Dermis blood vessel endothelial cell (primary cell): ENCODE measurements at regions not wholly inside any gene's neighbourhood (a gene's known extent, or its start where the extent isn't known, plus 50 kb on each side); places are given as distances from the start of the nearest gene placed in this dataset.
"Not testable (repeated sequence)": the region's sequence is repeated elsewhere in the genome, so short reads cannot be mapped to it uniquely, and the experiment has no call there.

Experiments used
- DNase-seq: peaks from one replicate; pipeline ENCODE4 v3.0.0; 2010

GRCh38 chr2:64797881-64798575 lies 144.3 kb upstream of the SERTAD2 start:
- DNase-seq = peak; percentile 70

DNA sequence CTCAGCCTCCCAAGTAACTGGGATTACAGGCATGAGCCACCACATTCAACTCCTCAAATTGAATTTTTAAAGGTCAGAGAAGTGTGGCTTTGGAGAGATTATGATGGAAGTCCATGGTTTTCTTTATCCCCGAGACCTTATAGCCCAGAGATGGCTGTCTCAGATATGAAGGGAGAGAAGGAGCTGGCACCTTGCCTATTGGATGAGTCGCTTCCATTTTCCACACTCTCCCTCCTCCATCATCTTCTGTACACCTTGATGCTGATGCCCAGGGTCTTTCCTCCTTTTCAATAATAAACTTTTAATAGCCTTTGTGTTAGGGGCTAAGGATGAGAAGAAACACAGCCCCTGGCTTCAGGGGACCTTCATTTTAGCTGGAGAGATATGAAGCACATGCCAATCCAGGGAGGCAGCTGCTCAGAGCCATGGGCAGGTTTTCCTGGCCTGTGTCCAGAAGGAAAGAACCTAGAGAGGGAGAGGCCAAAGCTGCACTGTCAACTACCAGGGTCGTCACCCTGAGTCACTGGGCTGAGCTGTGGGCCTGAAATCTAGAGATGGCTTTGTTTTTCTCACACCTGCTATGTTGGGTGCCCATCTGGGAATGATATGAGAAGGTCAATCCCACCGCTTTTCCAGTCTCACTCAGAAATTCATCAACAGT lies 146.0 kb upstream of the SERTAD2 start:
- peak; percentile 27 for DNase-seq

GRCh38 chr2:64803776-64804175 lies 150.1 kb upstream of the SERTAD2 start:
- DNase-seq = no peak

- DNase-seq = no peak
Measured at GRCh38 chr2:64804651-64805050, 150.9 kb upstream of the SERTAD2 start.

- DNase-seq = peak; percentile 94
Measured at GRCh38 chr2:64807417-64807816, 153.7 kb upstream of the SERTAD2 start.

- no peak for DNase-seq
Measured at GRCh38 chr2:64808092-64808491, 154.4 kb upstream of the SERTAD2 start.

- no peak for DNase-seq
Measured at GRCh38 chr2:64808754-64809153, 155.0 kb upstream of the SERTAD2 start.

DNA sequence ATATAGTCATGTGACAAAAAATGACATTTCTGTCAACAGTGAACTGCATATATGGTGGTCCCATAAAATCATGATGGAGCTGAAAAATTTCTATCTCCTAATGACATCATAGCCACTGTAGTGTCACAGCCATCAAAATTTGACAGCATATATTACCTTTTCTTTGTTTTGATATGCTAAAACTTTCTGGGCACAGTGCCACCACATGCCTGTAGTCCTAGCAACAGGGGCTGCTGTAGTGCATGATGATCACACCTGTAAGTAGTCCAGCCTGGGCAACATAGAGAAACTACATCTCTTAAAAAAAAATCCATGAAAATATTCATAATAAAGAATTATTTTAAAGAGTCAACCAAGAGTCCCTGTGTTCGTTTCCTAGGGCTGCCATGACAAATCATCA lies 155.5 kb upstream of the SERTAD2 start:
- no peak for DNase-seq

GRCh38 chr2:64812285-64812684 lies 158.6 kb upstream of the SERTAD2 start:
- peak; percentile 86 for DNase-seq

GRCh38 chr2:64814007-64814406 lies 160.3 kb upstream of the SERTAD2 start:
- no peak for DNase-seq

GRCh38 chr2:64816526-64816925 lies 162.8 kb upstream of the SERTAD2 start:
- DNase-seq = not testable (repeated sequence)

GRCh38 chr2:64817453-64817852 lies 163.7 kb upstream of the SERTAD2 start:
- DNase-seq = no peak

DNA sequence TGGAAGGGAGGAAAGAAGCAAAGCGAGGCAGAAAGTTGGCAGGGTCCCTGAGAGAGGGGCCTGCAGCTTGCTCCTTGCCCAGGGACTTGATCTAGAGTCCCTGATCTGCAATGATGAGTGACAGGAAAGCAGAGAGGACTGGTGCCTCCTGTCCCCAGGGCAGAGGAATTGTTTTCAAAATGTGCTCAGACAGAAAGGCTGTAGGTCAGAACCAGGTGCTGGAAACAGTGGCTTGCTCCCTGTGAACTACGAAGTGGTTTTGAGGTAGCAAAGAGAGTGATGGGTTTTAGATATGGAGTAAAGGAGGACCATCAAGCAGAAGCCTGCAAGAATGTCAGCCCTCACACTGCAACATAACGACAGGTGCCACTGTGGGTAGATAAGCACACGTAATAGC lies 164.9 kb upstream of the SERTAD2 start:
- no peak for DNase-seq

DNA sequence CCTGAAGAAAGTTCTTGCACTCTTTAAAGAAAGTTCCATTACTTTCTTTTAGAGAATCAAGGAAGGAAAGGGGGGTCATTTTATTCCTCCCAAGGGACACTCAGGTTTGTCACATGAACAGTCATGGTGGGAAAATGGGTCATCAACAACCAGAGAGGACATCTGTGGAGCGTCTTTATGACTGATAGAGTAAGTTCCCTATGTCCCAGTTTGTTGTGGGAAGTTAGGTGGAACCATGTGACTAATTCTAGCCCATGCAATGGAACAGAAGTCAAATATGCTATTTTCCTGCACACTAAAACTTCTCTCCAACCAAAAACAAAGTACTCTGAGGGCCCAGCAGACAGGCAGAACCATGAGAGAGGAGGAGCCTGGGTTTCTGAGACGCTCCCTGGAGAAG lies 165.6 kb upstream of the SERTAD2 start:
- no peak for DNase-seq

- no peak for DNase-seq
Measured at GRCh38 chr2:64819774-64820688, 166.3 kb upstream of the SERTAD2 start.

DNA sequence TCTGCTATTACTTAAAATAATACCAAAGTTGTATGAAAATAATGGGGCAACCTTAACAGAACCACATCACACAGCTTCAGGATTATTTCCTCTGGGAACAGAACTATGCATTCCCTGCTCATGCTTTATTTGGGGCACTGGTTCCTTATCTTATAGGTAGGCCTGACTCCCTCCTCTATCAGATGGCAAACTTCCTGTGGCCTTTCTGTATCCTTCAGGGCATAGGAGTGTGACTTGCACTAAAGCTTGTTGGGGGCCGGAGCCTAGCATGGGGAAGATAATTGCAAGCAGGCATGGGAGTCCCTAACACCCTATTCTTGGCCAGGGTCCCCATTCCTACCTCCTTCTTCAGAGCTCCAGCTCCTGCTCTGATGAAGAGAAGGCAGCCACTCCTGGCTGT lies 167.2 kb upstream of the SERTAD2 start:
- DNase-seq = no peak

DNA sequence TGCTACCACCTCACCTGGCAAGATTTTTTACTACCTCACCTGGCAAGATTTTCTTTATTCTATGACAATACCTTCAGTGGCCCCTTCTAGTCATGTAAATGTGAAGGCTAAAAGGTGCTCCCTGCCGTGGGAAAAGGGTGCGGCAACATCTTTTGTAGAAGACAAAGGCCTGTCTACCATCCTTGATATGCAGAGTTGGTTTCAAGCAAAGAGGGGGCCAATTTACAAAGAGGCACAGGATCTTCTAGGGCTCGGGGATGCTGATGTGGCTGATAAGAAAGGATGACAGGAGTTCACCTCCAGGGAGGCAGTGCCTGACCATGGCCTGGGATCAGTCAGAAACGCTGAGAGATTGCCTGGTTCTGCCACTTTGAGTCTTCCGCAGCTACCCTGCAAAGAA lies 165.4 kb upstream of the SLC1A4 start:
- no peak for DNase-seq

GRCh38 chr2:64825831-64826491 lies 163.2 kb upstream of the SLC1A4 start:
- DNase-seq = peak; percentile 60

DNA sequence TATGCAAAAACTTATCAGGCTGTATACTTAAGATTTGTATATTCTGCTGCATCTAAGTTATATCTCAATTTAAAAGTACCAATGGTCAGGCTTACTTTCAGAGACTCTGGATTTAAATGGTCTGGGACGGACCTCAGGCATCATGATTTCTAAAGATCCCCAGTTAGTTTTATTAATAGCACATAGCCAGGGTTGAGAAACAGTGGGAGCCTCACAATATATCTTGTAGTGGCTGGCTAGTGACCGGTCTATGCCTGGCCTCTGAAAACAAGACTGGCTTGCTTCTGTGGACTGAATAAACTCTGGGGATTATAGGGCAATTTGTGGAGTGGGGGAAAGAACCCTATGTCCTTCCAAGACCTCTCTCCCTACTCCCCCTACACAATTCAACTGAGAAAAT lies 162.5 kb upstream of the SLC1A4 start:
- no peak for DNase-seq

DNA sequence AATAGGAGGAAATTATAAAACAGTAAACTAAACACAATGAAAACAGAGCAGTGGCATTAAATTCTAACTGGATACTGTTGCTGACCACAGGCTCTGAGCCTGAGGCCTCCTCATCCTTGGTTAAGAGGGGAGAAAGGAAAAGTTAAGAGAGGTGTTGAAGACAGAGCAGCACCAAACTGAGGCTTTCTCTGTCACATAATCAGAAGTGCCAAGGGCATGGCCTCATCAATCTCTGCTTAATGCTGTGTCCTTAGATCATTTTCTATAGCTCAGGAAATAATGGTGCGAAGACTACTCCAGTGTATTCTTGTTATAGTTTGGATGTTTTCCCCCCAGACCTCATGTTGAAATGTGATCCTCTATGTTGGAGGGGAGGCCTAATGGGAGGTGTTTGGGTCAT lies 160.9 kb upstream of the SLC1A4 start:
- DNase-seq = no peak

DNA sequence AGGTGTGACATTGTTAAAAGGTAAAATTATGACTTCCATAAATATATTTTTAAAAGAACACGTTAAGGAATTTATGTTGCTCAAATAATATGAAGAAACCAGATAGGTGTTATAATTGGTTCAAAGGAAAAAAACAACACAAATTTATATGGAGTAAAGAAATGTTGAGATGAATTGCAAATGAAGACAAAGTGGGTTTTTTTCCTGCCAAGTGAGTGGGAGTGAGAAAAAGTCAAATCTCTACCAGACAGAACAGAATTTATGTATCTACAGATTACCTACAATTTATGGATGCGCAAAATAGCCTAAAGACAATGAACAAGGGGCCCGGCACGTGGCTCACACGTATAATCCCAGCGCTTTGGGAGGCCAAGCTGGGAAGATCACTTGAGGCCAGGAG lies 159.7 kb upstream of the SLC1A4 start:
- DNase-seq = no peak

- DNase-seq = peak; percentile 95
Measured at GRCh38 chr2:64831134-64831976, 157.8 kb upstream of the SLC1A4 start.
